ENCODE measurements at regions not wholly inside any gene's neighbourhood (a gene's known extent, or its start where the extent isn't known, plus 50 kb on each side); places are given as distances from the start of the nearest gene placed in this dataset.

DNA sequence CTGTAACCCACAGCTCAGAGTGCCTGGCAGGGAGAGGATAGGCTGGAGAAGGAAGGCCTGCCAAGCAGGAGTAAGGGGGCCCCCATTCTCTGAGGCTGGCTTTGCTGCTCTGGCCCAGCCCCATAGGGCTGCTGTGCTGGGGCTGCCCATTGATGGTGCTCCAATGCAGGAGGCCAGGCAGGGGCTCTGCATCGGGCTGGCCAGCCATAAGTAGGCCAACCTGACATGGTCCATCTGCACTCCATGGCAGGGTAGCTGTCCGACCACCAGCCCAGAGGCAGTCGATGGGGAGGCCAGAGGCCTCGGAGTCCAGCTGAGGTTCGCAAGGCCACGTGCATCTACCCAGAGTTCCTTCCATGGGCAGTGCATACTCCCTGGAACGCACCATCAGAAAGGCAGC lies 75.0 kb upstream of the PITX1 start:
- CTCF ChIA-PET = interaction anchor here (0.9 kb wide), 1 partner anchor 9 kb away, joined by 3 read pairs; no protein-coding TSS in a partner anchor
- POLR2A ChIA-PET = no interaction called here
- DNase-seq (ENCODE audit: extremely low spot score) = no peak
- no peak for TF ChIP-seq NFRKB (IDR thresholded peaks at IDR 0.05)
- TF ChIP-seq ARNT (IDR thresholded peaks at IDR 0.05) = no peak
- TF ChIP-seq FOXK2 (IDR thresholded peaks at IDR 0.05) = no peak
- no peak for TF ChIP-seq SP1 (IDR thresholded peaks at IDR 0.05)
- no peak for TF ChIP-seq FOXM1 (IDR thresholded peaks at IDR 0.05; ENCODE audit: borderline replicate concordance)
- no peak for TF ChIP-seq FOXA1 (IDR thresholded peaks at IDR 0.05)
- no peak for TF ChIP-seq SUZ12 (IDR thresholded peaks at IDR 0.05)
- TF ChIP-seq, protein P1, sequence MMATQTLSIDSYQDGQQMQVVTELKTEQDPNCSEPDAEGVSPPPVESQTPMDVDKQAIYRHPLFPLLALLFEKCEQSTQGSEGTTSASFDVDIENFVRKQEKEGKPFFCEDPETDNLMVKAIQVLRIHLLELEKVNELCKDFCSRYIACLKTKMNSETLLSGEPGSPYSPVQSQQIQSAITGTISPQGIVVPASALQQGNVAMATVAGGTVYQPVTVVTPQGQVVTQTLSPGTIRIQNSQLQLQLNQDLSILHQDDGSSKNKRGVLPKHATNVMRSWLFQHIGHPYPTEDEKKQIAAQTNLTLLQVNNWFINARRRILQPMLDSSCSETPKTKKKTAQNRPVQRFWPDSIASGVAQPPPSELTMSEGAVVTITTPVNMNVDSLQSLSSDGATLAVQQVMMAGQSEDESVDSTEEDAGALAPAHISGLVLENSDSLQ (IDR thresholded peaks at IDR 0.05) = no peak
- no peak for TF ChIP-seq TARDBP (IDR thresholded peaks at IDR 0.05)

DNA sequence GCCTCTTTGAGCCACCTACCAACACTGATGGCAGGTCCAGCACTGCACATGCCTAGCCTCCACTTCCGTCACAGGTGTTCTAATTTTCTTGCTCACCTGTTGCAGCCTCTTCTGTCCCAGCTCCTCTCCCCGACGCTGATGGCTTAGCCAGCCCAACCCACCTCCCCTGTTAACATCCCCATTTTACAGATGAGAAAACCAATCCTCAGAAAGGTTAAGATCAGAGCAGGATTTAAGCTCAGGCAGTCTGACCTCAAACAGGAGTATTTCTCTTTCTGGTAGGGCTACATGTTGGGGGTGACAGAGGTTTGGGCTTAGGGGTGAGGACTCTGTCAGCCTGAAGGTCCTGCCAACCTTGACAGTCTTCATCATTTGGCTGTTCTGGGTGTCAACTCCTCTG lies 74.5 kb upstream of the PITX1 start:
- no peak for DNase-seq (ENCODE audit: extremely low spot score)
- TF ChIP-seq SP1 (IDR thresholded peaks at IDR 0.05) = no peak
- TF ChIP-seq FOXM1 (IDR thresholded peaks at IDR 0.05; ENCODE audit: borderline replicate concordance) = no peak
- no peak for TF ChIP-seq ELF4 (IDR thresholded peaks at IDR 0.05)
- TF ChIP-seq FOXK2 (IDR thresholded peaks at IDR 0.05) = no peak
- TF ChIP-seq SUZ12 (IDR thresholded peaks at IDR 0.05) = no peak
- no peak for TF ChIP-seq ZNF384 (IDR thresholded peaks at IDR 0.05)
- TF ChIP-seq NFRKB (IDR thresholded peaks at IDR 0.05) = no peak
- no peak for TF ChIP-seq HDGF (IDR thresholded peaks at IDR 0.05; ENCODE audit: borderline replicate concordance)
- TF ChIP-seq FOXA1 (IDR thresholded peaks at IDR 0.05) = no peak
- TF ChIP-seq TARDBP (IDR thresholded peaks at IDR 0.05) = no peak
- TF ChIP-seq L3MBTL2 (conservative IDR thresholded peaks at IDR 0.05) = no peak
- ChIA-PET POLR2A (no interaction called here), CTCF (no interaction called here)

DNA sequence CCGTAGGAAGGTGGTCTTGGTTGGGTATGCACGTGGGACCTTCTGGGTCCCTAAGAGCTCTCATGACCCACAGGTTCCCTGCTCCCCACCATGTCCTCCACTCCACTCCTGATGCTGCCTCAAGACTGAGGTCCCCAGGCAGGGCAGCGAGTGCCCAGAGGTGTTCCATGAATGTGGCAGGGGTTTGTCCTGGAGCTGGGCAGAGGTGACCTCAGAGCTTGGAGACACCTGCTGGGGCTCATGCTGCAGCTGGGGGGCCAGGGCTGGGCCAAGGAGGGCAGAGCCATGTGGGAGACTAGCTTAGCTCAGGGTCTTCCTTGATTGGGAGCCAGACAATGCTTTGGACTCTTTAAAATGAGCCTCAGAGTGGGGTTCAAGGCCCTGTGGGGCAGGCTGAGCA lies 74.0 kb upstream of the PITX1 start:
- CTCF ChIA-PET = no interaction called here

DNA sequence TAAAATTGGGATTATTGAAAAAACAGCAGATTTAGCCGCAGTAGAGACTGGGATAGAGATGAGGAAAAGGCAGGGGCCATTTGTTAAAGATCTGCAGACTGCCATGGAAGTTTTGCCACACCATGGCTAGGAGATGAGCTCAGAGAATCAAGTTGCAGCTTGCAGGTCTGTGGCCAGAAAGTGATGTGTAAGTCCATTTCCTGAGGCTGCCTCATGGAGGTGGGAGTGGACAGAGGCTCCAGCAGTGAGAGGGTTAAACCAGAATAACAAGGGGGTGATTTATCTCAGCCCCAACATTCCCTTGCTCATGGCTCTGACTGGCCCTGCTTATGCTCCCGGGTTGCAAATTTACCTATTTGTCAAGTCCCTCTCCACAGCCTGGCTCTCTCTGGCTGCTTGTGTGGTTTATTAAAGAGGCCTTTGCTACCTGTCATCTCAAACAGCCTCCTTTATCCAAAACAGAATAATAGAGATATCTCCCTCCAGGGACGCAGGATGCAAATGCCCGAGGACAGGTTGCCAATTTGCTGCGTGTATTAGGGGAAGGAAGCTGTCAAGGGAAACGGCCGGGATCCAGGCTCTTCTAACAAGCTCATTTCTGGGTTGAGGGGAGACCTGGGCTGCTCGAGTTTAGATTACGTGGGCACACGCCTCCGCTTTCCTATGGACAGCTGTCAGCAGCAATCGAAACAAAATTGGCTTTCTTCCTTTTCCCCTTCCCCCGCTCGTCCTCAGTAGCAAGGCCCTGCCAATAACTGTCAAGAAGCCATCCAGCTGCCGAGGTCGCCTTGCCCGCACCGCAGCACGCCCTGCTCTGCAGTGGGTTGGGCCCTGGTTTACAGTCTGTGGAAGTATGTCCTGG lies 72.8 kb upstream of the PITX1 start:
- no peak for DNase-seq (ENCODE audit: extremely low spot score)
- CTCF ChIA-PET = interaction anchor here (0.7 kb wide), 1 partner anchor 708 kb away, joined by 3 read pairs; no protein-coding TSS in a partner anchor
- POLR2A ChIA-PET = no interaction called here
- TF ChIP-seq CTBP1 (IDR thresholded peaks at IDR 0.05; ENCODE audit: borderline replicate concordance) (no peak), FOXM1 (IDR thresholded peaks at IDR 0.05; ENCODE audit: borderline replicate concordance) (no peak), BHLHE40 (IDR thresholded peaks at IDR 0.05; ENCODE audit: borderline replicate concordance) (no peak), SP1 (IDR thresholded peaks at IDR 0.05) (no peak), ARNT (IDR thresholded peaks at IDR 0.05) (no peak), LEF1 (IDR thresholded peaks at IDR 0.05; ENCODE audit: borderline replicate concordance) (no peak), ELF4 (IDR thresholded peaks at IDR 0.05) (no peak), L3MBTL2 (conservative IDR thresholded peaks at IDR 0.05) (no peak), HDGF (IDR thresholded peaks at IDR 0.05; ENCODE audit: borderline replicate concordance) (no peak), FOXK2 (IDR thresholded peaks at IDR 0.05) (no peak), NFRKB (IDR thresholded peaks at IDR 0.05) (no peak), FOXA1 (IDR thresholded peaks at IDR 0.05) (no peak), TARDBP (IDR thresholded peaks at IDR 0.05) (no peak), SUZ12 (IDR thresholded peaks at IDR 0.05) (no peak)
- TF ChIP-seq, protein P1 (IDR thresholded peaks at IDR 0.05) = no peak

More for the DNA sequence above, 74.0 kb upstream of the PITX1 start:
- no peak for DNase-seq (ENCODE audit: extremely low spot score)
- POLR2A ChIA-PET = no interaction called here
- TF ChIP-seq FOXA1 (IDR thresholded peaks at IDR 0.05) (no peak), FOXM1 (IDR thresholded peaks at IDR 0.05; ENCODE audit: borderline replicate concordance) (no peak), NFRKB (IDR thresholded peaks at IDR 0.05) (no peak)

DNA sequence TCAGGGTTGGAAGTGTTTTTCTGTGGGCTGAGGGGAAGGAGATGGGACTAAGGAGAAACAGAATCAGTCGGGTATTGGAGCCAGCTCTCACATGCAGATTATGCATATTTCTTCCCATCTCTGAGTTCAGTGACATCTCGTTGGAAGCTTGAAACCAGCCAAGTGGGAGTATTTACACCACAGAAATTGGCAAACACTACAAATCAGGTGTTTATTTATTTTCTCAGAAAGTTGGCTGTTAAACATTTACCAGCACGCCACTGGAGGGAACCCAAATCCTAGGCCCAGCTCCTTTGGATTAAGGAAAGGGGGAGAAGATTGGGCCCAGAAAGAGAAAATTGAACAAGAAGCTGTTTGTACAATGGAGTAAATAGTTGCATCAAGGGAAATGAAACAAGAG lies 72.1 kb upstream of the PITX1 start:
- TF ChIP-seq TARDBP (IDR thresholded peaks at IDR 0.05) = no peak
- no peak for TF ChIP-seq LEF1 (IDR thresholded peaks at IDR 0.05; ENCODE audit: borderline replicate concordance)
- TF ChIP-seq FOXM1 (IDR thresholded peaks at IDR 0.05; ENCODE audit: borderline replicate concordance) = no peak
- TF ChIP-seq SUZ12 (IDR thresholded peaks at IDR 0.05) = no peak
- no peak for TF ChIP-seq SP1 (IDR thresholded peaks at IDR 0.05)
- no peak for TF ChIP-seq L3MBTL2 (conservative IDR thresholded peaks at IDR 0.05)
- TF ChIP-seq BHLHE40 (IDR thresholded peaks at IDR 0.05; ENCODE audit: borderline replicate concordance) = no peak
- TF ChIP-seq CTBP1 (IDR thresholded peaks at IDR 0.05; ENCODE audit: borderline replicate concordance) = no peak
- TF ChIP-seq ARNT (IDR thresholded peaks at IDR 0.05) = no peak
- TF ChIP-seq, protein P1 (IDR thresholded peaks at IDR 0.05) = no peak
- TF ChIP-seq NFRKB (IDR thresholded peaks at IDR 0.05) = no peak
- no peak for TF ChIP-seq ZNF384 (IDR thresholded peaks at IDR 0.05)
- no peak for TF ChIP-seq FOXA1 (IDR thresholded peaks at IDR 0.05)
- TF ChIP-seq FOXK2 (IDR thresholded peaks at IDR 0.05) = no peak
- no peak for TF ChIP-seq HDGF (IDR thresholded peaks at IDR 0.05; ENCODE audit: borderline replicate concordance)
- no peak for TF ChIP-seq ELF4 (IDR thresholded peaks at IDR 0.05)

DNA sequence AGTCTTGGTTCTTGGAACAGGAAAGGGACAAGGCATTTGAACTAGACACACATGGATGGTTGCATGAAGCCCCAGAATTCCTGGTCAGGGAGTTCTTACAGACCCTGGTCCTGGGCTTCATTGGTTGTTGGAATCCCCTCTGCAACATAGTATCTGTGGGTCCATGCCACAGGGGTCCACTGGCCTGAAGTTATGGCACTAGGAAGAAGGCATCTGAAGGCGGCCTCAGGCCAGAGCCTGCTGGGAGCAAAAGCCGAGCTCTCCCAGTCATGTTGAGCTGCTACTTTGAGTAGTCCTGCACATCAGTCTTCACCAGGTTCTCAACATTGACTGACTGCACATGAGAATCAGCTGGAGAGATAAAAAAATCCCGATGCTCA lies 71.1 kb upstream of the PITX1 start:
- POLR2A ChIA-PET = no interaction called here
- TF ChIP-seq ARNT (IDR thresholded peaks at IDR 0.05) (no peak), SUZ12 (IDR thresholded peaks at IDR 0.05) (no peak), SP1 (IDR thresholded peaks at IDR 0.05) (no peak), NFRKB (IDR thresholded peaks at IDR 0.05) (no peak)
- CTCF ChIA-PET = no interaction called here
- DNase-seq (ENCODE audit: extremely low spot score) = no peak

More for the DNA sequence above, 72.1 kb upstream of the PITX1 start:
- no peak for DNase-seq (ENCODE audit: extremely low spot score)
- ChIA-PET POLR2A (interaction anchor here (0.7 kb wide), 1 partner anchor 1378 kb away, joined by 3 read pairs; no protein-coding TSS in a partner anchor), CTCF (no interaction called here)

Data from HEK293T (cell line).